OCI-LY1 (cell line): ENCODE measurements at regions not wholly inside any gene's neighbourhood (a gene's known extent, or its start where the extent isn't known, plus 50 kb on each side); places are given as distances from the start of the nearest gene placed in this dataset.
"Not testable (repeated sequence)": the region's sequence is repeated elsewhere in the genome, so short reads cannot be mapped to it uniquely, and the experiment has no call there.

ENCODE experiments used
- H2AFZ ChIP-seq: fragments of 200-600 bp; sonication (generic), shearing (Covaris generic); 2 replicates; pipeline ENCODE4 v1.6.0; 2014; ENCODE audit warnings: antibody characterized with exemption, mild to moderate bottlenecking, low read length
- H3F3A ChIP-seq: fragments of 200-600 bp; sonication (generic), shearing (Covaris generic); 2 replicates; pipeline ENCODE4 v1.6.0; 2014; ENCODE audit warnings: mild to moderate bottlenecking, antibody characterized with exemption, low read length, moderate library complexity; ENCODE audit not compliant: insufficient read depth
- H3K27ac ChIP-seq: fragments of 200-600 bp; sonication (generic); 2 replicates; pipeline ENCODE4 v1.5.1; 2014; ENCODE audit warnings: low read length, mixed run types, mild to moderate bottlenecking, low read depth; ENCODE audit not compliant: poor library complexity, severe bottlenecking
- H3K27me3 ChIP-seq: fragments of 200-600 bp; sonication (generic); 2 replicates; pipeline ENCODE4 v1.6.0; 2014; ENCODE audit warnings: antibody characterized with exemption, mild to moderate bottlenecking, low read length, moderate library complexity; ENCODE audit not compliant: insufficient read depth
- H3K36me3 ChIP-seq: fragments of 200-600 bp; sonication (generic); 2 replicates; pipeline ENCODE4 v1.6.1; 2014; ENCODE audit warnings: mild to moderate bottlenecking, antibody characterized with exemption, low read length, moderate library complexity, mixed read lengths; ENCODE audit not compliant: insufficient read depth
- H3K4me1 ChIP-seq: fragments of 200-600 bp; sonication (generic); 2 replicates; pipeline ENCODE4 v1.5.1; 2014; ENCODE audit warnings: mild to moderate bottlenecking, low read length, moderate library complexity; ENCODE audit not compliant: insufficient read depth, severe bottlenecking
- H3K4me2 ChIP-seq: fragments of 200-600 bp; sonication (generic), shearing (Covaris generic); 2 replicates; pipeline ENCODE4 v1.6.1; 2014; ENCODE audit warnings: low read length
- H3K4me3 ChIP-seq: fragments of 200-600 bp; sonication (generic); 2 replicates; pipeline ENCODE4 v1.5.1; 2014; ENCODE audit warnings: low read length, low read depth, mild to moderate bottlenecking, mixed read lengths; ENCODE audit not compliant: poor library complexity, severe bottlenecking
- H3K79me2 ChIP-seq: fragments of 200-600 bp; shearing (Covaris generic); 2 replicates; pipeline ENCODE4 v1.6.1; 2016; ENCODE audit warnings: mixed run types, low read length, mixed read lengths; ENCODE audit not compliant: insufficient read depth
- H3K9ac ChIP-seq: fragments of 200-600 bp; sonication (generic), shearing (Covaris generic); 2 replicates; pipeline ENCODE4 v1.6.1; 2014; ENCODE audit warnings: mild to moderate bottlenecking, low read length, mixed read lengths
- H3K9me2 ChIP-seq: fragments of 200-600 bp; sonication (generic), shearing (Covaris generic); 2 replicates; pipeline ENCODE4 v1.6.1; 2014; ENCODE audit warnings: low read depth, mild to moderate bottlenecking, low read length, mixed read lengths
- H3K9me3 ChIP-seq: fragments of 200-600 bp; shearing (Covaris generic); 2 replicates; pipeline ENCODE4 v1.6.1; 2014; ENCODE audit warnings: low read length, mixed read lengths
- H4K20me1 ChIP-seq: fragments of 200-600 bp; sonication (generic), shearing (Covaris generic); 2 replicates; pipeline ENCODE4 v1.6.0; 2016; ENCODE audit warnings: mild to moderate bottlenecking, low read length; ENCODE audit not compliant: insufficient read depth
- CTCF ChIP-seq: fragments of 200-600 bp; sonication (generic), shearing (Covaris generic); IDR thresholded peaks from 2 replicates; pipeline ENCODE4 v1.5.1; 2017; ENCODE audit warnings: mild to moderate bottlenecking, antibody characterized with exemption, low read length, moderate library complexity, mixed read lengths
- EZH2 ChIP-seq: fragments of 200-600 bp; sonication (generic), shearing (Covaris generic); IDR thresholded peaks from 2 replicates; pipeline ENCODE4 v1.8.0; 2017; ENCODE audit warnings: borderline replicate concordance, mixed run types, mild to moderate bottlenecking, antibody characterized with exemption, low read length, moderate library complexity, mixed read lengths

- Histone ChIP-seq H3K4me3 (no peak overlapping the region), H2AFZ (no peak overlapping the region), H3K27ac (no peak overlapping the region), H3K36me3 (no peaks in the 10 kb centered on the region), H3K9me3 (no peaks in the 10 kb centered on the region), H3K9me2 (no peaks in the 10 kb centered on the region), H3K27me3 (0 out of 2 replicates have a peak, but pooled peaks cover 5% of the 10 kb centered on the region), H3K9ac (no peak overlapping the region), H3K4me2 (no peak overlapping the region), H3F3A (no peaks in the 10 kb centered on the region), H3K79me2 (no peaks in the 10 kb centered on the region), H3K4me1 (no peaks in the 10 kb centered on the region), H4K20me1 (no peaks in the 10 kb centered on the region)
- no peak for TF ChIP-seq CTCF
- no peak for TF ChIP-seq EZH2
Observed at GRCh38 chr1:29800522-29800956, 564.2 kb downstream of the PTPRU start.

GRCh38 chr1:29800120-29800519 is 563.8 kb downstream of the PTPRU start:
- Histone ChIP-seq H3K4me1 (no peaks in the 10 kb centered on the region), H3K9me3 (no peaks in the 10 kb centered on the region), H3K36me3 (no peaks in the 10 kb centered on the region), H3K27ac (no peak overlapping the region), H3F3A (no peaks in the 10 kb centered on the region), H3K4me3 (no peak overlapping the region), H3K9me2 (no peaks in the 10 kb centered on the region), H3K9ac (no peak overlapping the region), H3K79me2 (no peaks in the 10 kb centered on the region), H3K27me3 (0 out of 2 replicates have a peak, but pooled peaks cover 5% of the 10 kb centered on the region), H2AFZ (no peak overlapping the region), H4K20me1 (no peaks in the 10 kb centered on the region), H3K4me2 (no peak overlapping the region)
- TF ChIP-seq EZH2 (no peak), CTCF (no peak)

- Histone ChIP-seq H3F3A (no peaks in the 10 kb centered on the region), H3K36me3 (no peaks in the 10 kb centered on the region), H3K79me2 (no peaks in the 10 kb centered on the region), H3K4me3 (no peak overlapping the region), H3K9ac (no peak overlapping the region), H3K27me3 (0 out of 2 replicates have a peak, but pooled peaks cover 5% of the 10 kb centered on the region), H2AFZ (no peak overlapping the region), H3K9me3 (no peaks in the 10 kb centered on the region), H3K27ac (no peak overlapping the region), H3K4me2 (no peak overlapping the region), H4K20me1 (no peaks in the 10 kb centered on the region), H3K9me2 (no peaks in the 10 kb centered on the region), H3K4me1 (no peaks in the 10 kb centered on the region)
- no peak for TF ChIP-seq CTCF
- no peak for TF ChIP-seq EZH2
Observed at GRCh38 chr1:29798699-29799566, 562.6 kb downstream of the PTPRU start.

GRCh38 chr1:29797125-29797524 is 560.8 kb downstream of the PTPRU start:
- not testable (repeated sequence) for H3K4me3 ChIP-seq, H3F3A ChIP-seq, H3K4me2 ChIP-seq, H3K4me1 ChIP-seq, H3K27ac ChIP-seq, H3K9me2 ChIP-seq, H3K27me3 ChIP-seq, H2AFZ ChIP-seq, H3K36me3 ChIP-seq, H3K9ac ChIP-seq, H3K9me3 ChIP-seq, H4K20me1 ChIP-seq, H3K79me2 ChIP-seq

- H3K9ac ChIP-seq, H3K4me1 ChIP-seq, H3K4me2 ChIP-seq, H3K9me2 ChIP-seq, H3F3A ChIP-seq, H3K79me2 ChIP-seq, H4K20me1 ChIP-seq, H2AFZ ChIP-seq, H3K9me3 ChIP-seq, H3K36me3 ChIP-seq, H3K27ac ChIP-seq, H3K4me3 ChIP-seq, H3K27me3 ChIP-seq: not testable (repeated sequence)
Observed at GRCh38 chr1:29795965-29796364, 559.6 kb downstream of the PTPRU start.
